CD1c-positive myeloid dendritic cell (primary cell): ENCODE measurements at regions not wholly inside any gene's neighbourhood (a gene's known extent, or its start where the extent isn't known, plus 50 kb on each side); places are given as distances from the start of the nearest gene placed in this dataset.

ENCODE experiments used
- DNase-seq: peaks from one replicate; pipeline ENCODE4 v3.0.0-alpha.2; 2016; ENCODE audit errors: extremely low spot score

DNA sequence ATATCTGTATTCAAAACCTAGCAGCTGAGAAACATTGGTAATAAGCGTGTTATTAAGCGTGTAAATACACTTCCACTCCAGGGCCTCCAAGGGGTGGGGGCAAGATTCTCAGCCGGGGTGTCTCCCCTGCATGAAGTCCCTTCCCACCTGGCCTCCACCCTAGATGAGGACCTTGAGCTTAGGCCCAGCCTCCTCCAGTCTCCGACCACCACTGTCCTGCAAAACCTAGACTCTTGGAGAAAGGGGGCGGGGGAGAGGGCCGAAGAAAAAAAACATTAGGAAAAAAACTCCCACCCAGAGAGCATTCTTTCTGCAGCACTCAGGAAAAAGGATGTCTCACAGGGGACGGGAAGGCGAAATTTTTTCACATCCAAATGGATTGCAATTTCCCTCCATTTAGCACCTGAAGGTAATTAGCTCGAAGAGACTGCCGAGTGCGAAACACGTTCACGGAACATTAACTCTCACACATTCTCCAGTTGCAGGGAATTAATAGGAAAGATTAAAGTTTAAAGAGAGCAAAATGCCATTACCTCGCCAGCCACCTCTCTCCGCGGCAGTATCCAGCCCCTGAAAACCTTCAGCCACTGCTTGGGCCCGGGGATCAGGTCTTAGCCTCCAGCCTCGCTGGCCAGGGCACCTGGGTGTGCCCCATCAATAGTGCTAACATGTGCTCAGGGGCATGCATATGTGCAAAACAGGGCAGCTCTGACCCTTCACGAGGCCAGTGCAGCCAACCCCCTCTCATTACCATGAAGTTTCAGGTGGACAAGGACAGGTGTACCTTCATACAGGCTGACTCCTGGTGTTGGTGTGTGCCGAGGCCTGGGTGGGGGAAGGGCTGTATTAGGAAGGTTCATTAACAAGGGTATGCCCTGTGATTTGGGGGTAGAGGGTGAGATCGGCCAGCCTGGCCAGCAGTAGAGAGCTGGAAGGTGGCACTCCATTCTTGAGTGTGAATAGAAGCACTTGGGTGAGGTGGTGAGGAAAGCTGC lies 77.2 kb downstream of the HIF1AN start:
- DNase-seq, result no peak

DNA sequence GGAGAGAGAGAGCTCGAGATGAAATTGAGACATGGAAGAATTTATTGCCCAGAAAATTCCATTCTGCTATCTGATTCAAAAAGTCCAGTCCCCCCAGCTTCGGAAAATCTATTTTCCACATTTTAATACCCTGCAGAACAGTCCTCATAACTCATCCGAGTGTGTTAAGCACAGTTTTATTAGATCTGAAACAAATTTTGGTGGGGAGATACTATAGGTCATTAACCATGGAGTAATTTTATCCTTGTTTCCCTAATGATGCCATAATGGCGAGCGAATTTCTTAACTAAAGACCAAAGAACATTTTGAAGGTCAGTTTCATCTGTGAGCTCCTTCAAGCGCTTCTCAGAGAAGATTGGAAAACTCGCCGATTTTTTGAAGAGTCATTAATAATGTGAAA lies 78.1 kb downstream of the HIF1AN start:
- DNase-seq, result no peak

DNA sequence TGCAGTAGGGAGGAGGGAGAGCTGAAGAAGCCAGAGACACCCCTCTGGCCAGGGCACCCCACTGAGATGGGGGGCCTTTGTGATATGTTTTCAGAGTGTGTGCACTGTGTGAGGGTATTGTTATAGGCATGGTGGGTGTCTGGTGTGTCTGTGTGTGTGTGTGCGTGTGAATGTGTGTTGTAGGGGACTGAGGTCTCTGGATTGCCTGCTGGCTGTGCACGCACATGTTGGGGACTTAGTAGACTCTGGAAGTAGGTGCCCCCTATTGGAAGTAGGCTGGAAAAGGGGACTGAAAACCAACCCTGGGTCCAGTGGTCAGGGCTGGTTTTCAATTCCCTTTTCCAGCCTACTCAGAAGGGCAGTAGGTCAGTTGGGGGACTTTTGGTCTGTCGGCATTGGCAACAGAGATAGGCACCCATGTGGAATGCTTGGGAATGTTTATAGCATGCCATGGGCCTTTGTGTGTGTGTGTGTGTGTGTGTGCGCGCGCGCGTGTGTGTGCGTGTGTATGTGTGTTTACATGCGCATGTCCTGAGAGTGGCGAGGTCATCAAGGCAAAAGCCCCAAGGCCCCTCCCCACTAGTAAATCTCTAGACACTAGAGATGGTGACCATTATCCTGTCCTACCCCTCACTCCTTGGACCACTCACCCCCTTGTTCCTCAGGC lies 78.8 kb downstream of the HIF1AN start:
- peak; percentile 2 for DNase-seq

GRCh38 chr10:100615241-100615640 lies 79.5 kb downstream of the HIF1AN start:
- DNase-seq, result no peak

DNA sequence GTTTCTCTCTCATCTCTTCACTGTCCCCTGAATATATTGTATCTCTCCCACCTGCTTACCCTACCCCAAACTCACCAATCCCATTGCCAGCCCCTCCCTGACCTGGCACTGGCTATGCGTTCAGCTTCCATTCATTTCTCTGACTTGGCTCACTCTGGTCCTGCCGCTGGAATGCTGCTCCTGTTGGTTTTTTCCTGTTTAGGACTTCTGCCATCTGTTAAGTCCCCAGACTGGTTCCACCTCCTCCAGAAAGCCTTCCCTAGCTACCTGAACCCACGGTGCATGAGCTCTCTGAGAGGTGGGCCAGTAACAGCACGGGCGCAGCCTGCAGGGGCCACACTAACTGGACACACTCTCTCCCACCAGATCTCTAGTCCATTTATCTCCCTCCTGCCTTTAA lies 80.2 kb downstream of the HIF1AN start:
- no peak for DNase-seq

DNA sequence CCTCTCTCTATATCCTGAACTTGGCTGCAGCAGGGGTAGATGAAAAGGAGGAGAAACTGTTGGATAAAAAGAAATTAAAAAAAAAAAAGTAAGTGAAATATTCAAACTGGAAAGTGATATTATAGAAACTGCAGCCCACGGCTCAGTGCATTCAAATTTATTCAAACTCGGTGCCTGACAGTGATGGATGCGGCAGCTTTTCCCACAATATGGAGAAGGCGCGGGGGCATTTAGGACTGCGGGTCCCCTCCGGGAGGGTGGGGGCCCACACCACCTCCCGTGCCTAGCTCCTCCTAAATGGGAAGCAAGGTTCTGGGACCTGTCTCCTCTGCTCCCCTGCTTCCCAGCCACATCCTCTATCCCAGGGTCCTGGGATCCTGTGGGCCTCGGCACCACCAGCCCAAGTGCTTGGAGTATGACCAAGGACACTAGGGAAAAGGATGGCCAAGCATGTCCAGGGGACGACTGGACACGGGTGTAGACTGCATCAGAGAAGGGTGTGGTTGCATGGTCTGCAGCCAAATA lies 82.4 kb downstream of the HIF1AN start:
- DNase-seq, result no peak

DNA sequence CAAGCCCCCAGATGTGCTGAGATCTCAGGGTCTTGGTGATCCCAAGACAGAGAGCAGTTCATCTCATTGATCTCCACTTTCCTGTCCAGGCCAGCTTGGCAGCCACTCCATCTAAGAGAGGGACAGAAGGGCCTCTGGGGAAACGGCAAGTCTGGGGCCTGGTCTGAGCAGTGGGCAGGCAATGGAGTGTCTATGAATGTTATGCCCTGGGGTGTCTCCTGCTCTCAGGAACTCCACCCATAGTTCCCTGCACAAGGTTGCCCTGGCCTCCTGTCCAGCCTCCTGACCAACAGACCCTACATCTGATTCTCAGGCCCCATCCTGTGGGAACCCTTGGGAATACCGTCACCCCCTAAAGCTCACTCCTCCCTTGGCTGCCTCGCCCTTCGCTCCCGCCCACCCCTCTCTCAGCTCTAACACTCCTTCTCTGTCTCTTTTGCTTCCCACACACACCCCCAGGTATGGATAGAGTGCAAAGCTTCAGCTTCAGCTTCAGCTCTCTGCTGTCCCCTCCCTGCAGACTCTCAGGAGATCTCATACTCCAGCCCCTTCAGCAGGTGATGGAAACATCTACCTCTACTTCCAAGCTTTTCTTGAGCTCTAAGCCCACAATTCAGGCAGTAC lies 83.0 kb downstream of the HIF1AN start:
- DNase-seq, result no peak

GRCh38 chr10:100620087-100620835 lies 84.5 kb downstream of the HIF1AN start:
- DNase-seq, result no peak

- peak; percentile 11 for DNase-seq
Observed at GRCh38 chr10:100621360-100622205, 85.8 kb downstream of the HIF1AN start.

- no peak for DNase-seq
Observed at GRCh38 chr10:100622946-100623345, 87.2 kb downstream of the HIF1AN start.

DNA sequence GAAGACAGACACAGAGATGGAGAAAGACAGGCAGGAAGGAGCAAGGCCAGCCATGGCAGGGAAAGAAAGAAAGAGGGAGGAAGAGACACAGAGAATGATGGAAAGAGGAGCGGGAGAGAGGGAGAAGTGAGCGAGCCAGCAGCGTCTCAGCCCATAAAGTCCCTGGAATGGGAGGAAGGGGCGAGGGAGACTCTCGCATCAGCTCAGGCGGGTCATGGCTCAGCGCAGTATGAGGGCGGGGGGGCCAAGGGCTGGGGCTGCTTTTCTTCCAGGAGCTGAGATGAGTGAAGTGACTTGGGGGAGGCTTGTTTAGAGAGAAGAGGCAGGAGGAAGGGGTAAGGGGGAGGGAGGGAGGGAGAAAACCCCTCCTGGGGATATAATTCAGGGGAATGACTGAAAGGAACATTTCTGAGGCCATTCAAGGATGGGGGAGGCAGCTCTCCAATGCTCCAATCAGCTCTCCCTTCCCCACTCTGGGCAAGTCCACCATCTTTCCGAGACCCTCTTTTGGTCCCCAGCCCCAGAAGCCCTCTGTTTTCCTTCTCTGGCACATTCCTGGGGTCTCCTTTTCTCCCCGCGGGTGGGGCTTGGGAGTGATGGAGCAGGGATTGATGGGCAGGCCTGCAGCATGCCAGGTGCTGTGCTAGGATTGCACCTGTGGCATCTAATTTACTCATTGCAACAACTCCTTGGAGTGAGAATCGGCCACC lies 87.9 kb downstream of the HIF1AN start:
- no peak for DNase-seq

DNA sequence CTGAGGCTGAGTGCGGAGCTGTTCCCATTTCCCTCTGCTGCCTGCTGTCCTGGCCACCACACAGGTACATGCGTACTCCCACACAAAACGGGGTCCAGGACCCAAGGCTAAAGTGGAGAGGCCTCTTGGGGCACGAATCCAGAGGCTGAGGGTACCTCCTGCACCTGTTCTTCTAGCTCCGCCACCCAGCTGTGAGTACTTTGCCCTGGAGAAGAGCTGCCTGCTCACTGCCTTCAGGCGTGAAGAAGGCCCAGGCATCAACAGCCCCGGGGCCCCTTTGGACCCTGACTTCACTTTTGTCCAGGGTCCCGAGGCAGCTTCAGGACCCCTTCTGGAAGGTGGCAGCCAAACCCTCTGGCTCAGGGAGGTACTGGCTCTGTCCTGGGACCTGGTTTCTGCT lies 88.6 kb downstream of the HIF1AN start:
- DNase-seq, result no peak

- no peak for DNase-seq
Observed at GRCh38 chr10:100625816-100626215, 90.1 kb downstream of the HIF1AN start.

- no peak for DNase-seq
Observed at GRCh38 chr10:100628061-100628460, 92.3 kb downstream of the HIF1AN start.

DNA sequence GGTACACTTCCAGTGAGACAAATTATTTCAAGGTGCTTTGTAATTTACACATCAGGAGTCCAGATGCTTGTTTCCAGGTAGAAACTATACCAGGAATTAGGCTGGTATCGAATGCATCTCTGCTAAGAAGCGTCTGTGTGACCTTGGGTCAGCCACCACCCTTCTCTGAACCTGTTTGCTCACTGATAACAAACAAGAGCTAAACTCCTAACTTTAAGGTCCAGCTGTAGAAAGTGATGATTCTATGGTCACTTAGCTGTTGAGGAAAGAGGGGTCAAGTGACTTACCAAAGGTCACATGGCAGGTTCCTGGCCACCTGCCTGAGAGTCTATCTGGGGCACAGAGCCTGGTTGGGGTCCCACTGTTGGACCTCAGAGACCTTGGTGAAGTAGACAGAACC lies 95.4 kb downstream of the HIF1AN start:
- DNase-seq, result no peak

- no peak for DNase-seq
Observed at GRCh38 chr10:100632027-100632426, 96.3 kb downstream of the HIF1AN start.

DNA sequence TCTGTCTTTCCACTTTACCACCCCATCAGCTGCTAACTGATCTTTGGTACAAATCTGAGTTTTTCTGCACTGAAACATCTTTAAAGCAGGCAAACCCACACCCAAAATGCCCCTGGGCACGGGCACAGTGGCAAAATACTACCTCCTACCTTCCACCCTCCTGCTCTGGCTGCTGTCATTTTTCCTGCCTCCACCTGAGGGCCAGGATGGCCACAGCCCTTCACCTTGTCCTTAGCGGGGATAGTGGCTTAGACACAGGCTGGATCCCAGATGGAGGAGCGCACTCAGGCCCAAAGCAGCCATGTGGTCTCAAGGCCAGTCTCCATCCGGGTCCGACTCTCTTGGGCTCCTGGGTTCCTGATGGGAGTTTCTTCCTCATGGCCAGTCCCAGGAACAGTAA lies 98.3 kb downstream of the HIF1AN start:
- DNase-seq, result no peak

DNA sequence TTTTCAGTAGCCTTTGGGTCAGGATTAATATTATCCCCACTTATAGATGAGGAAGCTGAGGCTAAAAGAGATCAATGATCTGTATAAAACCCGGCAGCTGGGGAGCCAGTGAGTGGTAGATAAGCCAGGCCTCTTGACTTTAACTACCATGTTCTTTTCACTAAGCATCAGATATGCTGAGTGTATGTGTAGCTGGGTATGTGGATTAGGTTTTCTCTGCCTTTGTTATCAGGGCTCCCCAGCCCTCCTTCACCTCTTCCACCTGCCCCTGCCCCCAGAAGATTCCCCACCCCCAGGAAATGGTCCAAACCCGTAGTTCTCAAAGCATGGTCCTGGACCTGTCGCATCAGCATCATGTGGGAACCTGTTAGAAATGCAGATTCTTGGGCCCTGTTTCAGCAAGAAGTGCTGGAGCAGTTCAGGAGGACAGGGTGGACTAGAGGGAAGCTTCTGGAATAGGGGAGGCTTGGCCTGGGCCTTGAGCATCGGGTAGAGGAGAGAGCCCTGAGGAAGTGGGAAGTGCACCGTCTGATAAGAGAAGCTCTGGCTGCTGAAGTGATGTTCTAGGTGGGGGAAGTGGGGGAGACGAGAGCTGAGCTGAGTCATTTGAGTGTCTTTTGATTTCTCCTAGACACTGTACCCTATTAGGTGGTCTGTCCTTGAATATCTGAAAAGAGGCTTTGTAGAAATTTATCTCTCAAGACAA lies 101.3 kb downstream of the HIF1AN start:
- no peak for DNase-seq

DNA sequence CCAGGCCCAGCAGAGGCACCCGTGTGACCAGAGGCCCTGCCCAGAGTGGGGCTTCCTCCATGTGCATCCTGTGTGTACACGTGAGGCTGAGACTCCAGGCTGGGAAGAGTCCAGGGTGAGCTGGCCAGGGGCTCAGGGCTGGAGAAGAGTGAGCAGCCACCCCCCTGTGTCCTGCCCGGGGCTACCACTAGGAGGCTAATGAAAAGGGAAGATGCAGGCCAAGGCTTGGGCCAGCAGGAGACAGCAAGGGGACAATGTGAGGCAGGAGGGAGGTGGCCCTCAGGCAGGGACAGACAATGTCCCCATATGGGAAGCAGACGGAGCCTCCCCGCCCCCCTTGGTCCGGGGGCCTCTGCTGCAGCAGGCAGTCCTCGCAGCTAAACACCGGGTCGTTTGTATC lies 102.0 kb downstream of the HIF1AN start:
- peak; percentile 19 for DNase-seq
